Transverse colon (tissue), 4 donors: ENCODE measurements at regions not wholly inside any gene's neighbourhood (a gene's known extent, or its start where the extent isn't known, plus 50 kb on each side); places are given as distances from the start of the nearest gene placed in this dataset.

ENCODE experiments used
- DNase-seq: peaks from one replicate; pipeline ENCODE4 v3.0.0-alpha.2; 2019
- H3K27ac ChIP-seq, 4 donors: fragments of 200-600 bp; sonication (generic); 2 replicates each; pipeline ENCODE4 v1.5.1; 2016 to 2018; ENCODE audit warnings: inconsistent platforms in 4 of 4
- H3K27me3 ChIP-seq: fragments of 200-600 bp; sonication (generic); 2 replicates; pipeline ENCODE4 v1.5.1; 2017; ENCODE audit warnings: inconsistent platforms
- H3K36me3 ChIP-seq, 4 donors: fragments of 200-600 bp; sonication (generic); 2 replicates each; pipeline ENCODE4 v1.5.1; 2017 to 2019; ENCODE audit warnings: inconsistent platforms in 4 of 4
- H3K4me1 ChIP-seq, 4 donors: fragments of 200-600 bp; sonication (generic); 2 replicates each; pipeline ENCODE4 v1.5.1; 2017 to 2020; ENCODE audit warnings: inconsistent platforms in 4 of 4
- H3K4me3 ChIP-seq, 4 donors: fragments of 200-600 bp; sonication (generic); 1 replicate in 1 of 4; 2 replicates in 3 of 4; pipeline versions ENCODE4 v1.5.1 to v1.6.1; 2017 to 2019; ENCODE audit warnings: inconsistent platforms in 4 of 4
- H3K9me3 ChIP-seq, 2 donors: fragments of 200-600 bp; sonication (generic); 2 replicates each; pipeline ENCODE4 v1.5.1; 2017 to 2019; ENCODE audit warnings: inconsistent platforms in 2 of 2
- CTCF ChIP-seq, 5 experiments: fragments of 200-600 bp in 3 of 5; fragments of 450-650 bp in 2 of 5; sonication (generic) in 3 of 5; IDR thresholded peaks; 1 replicate in 2 of 5; 2 replicates in 3 of 5; pipeline ENCODE4 v1.5.1; 2016 to 2017; ENCODE audit warnings: antibody characterized with exemption in 5 of 5, inconsistent platforms in 3 of 5, mild to moderate bottlenecking in 2 of 5, moderate library complexity in 1 of 5
- EP300 ChIP-seq: sonication (generic); formaldehyde crosslinking; IDR thresholded peaks from one replicate; pipeline ENCODE4 v1.6.1; 2017; ENCODE audit warnings: antibody characterized with exemption, low read depth
- POLR2A ChIP-seq: fragments of 450-650 bp; IDR thresholded peaks from one replicate; pipeline ENCODE4 v1.6.1; 2016; ENCODE audit warnings: antibody characterized with exemption, mild to moderate bottlenecking, moderate library complexity
- POLR2AphosphoS5 ChIP-seq, 3 donors: sonication (generic); formaldehyde crosslinking; IDR thresholded peaks; one replicate each; pipeline ENCODE4 v1.6.1; 2016; ENCODE audit warnings: antibody characterized with exemption in 3 of 3
- WGBS, 2 donors: methylation state at CpG; one replicate each; pipeline ENCODE4 v1.1.5; 2018; ENCODE audit warnings: low coverage in 1 of 2; 5-methylcytosine and 5-hydroxymethylcytosine counted together
- in situ Hi-C, 4 donors: fragments of 200-750 bp; cut with MboI; loops; one replicate each; pipeline versions ENCODE4 v1.15.0 to v1.15.1; 2017; ENCODE audit warnings: low sequenced_read_pairs in 3 of 4, low pct_ligation_motif_present in 1 of 4, low pct_unique_long_range_greater_than_20kb in 1 of 4
- intact Hi-C: fragments of 100-400 bp; cut with DNase I; formaldehyde crosslinking; loops from one replicate; pipeline ENCODE4 v1.15.1; 2023; ENCODE audit warnings: low total_unique reads

- WGBS, 2 donors, result 70 to 72% methylated on average over 8 to 9 of the region's 9 CpGs
These were observed 1422.9 kb upstream of the TMEM132C start for GRCh38 chr12:126843915-126844669.

GRCh38 chr12:126847005-126847629 lies 1419.9 kb upstream of the TMEM132C start:
- Histone ChIP-seq H3K27me3 (no peaks in the 10 kb centered on the region), H3K27ac (no peak overlapping the region), H3K9me3 (no peaks in the 10 kb centered on the region), H3K4me1 (no peaks in the 10 kb centered on the region), H3K4me3 (no peak overlapping the region), H3K36me3 (no peaks in the 10 kb centered on the region)
- in situ Hi-C loops (no loop called here), intact Hi-C loops (no loop called here)
- whole genome bisulfite sequencing, 2 donors, result 51 to 55% methylated on average over 4 to 5 of the region's 5 CpGs
- DNase-seq, result no peak
- TF ChIP-seq EP300, result no peak
- no peak for TF ChIP-seq POLR2A
- TF ChIP-seq CTCF (IDR thresholded peaks at IDR 0.05), result no peak
- no peak for TF ChIP-seq POLR2AphosphoS5 (IDR thresholded peaks at IDR 0.05)

More at GRCh38 chr12:126843915-126844669, 1422.9 kb upstream of the TMEM132C start:
- no peak overlapping the region for H3K4me3 ChIP-seq
- in situ Hi-C loops (no loop called here), intact Hi-C loops (no loop called here)
- no peak overlapping the region for H3K27ac ChIP-seq
- H3K36me3 ChIP-seq, result no peaks in the 10 kb centered on the region
- H3K27me3 ChIP-seq, result no peaks in the 10 kb centered on the region
- no peaks in the 10 kb centered on the region for H3K9me3 ChIP-seq
- DNase-seq, result no peak
- TF ChIP-seq EP300 (no peak), POLR2AphosphoS5 (IDR thresholded peaks at IDR 0.05) (no peak), POLR2A (no peak), CTCF (IDR thresholded peaks at IDR 0.05) (no peak)
- no peaks in the 10 kb centered on the region for H3K4me1 ChIP-seq

- in situ Hi-C loops (no loop called here), intact Hi-C loops (no loop called here)
- H3K36me3 ChIP-seq, result no peaks in the 10 kb centered on the region
- H3K4me1 ChIP-seq, result no peaks in the 10 kb centered on the region
- DNase-seq, result no peak
- no peaks in the 10 kb centered on the region for H3K27me3 ChIP-seq
- TF ChIP-seq EP300 (no peak), CTCF (IDR thresholded peaks at IDR 0.05) (no peak), POLR2AphosphoS5 (IDR thresholded peaks at IDR 0.05) (no peak), POLR2A (no peak)
- H3K4me3 ChIP-seq, result no peak overlapping the region
- no peak overlapping the region for H3K27ac ChIP-seq
- H3K9me3 ChIP-seq, result no peaks in the 10 kb centered on the region
These were observed 1411.2 kb upstream of the TMEM132C start for GRCh38 chr12:126855768-126856167.

GRCh38 chr12:126856958-126857357 lies 1410.0 kb upstream of the TMEM132C start:
- Histone ChIP-seq H3K9me3 (no peaks in the 10 kb centered on the region), H3K36me3 (no peaks in the 10 kb centered on the region), H3K27me3 (no peaks in the 10 kb centered on the region), H3K4me3 (no peak overlapping the region), H3K27ac (no peak overlapping the region), H3K4me1 (no peaks in the 10 kb centered on the region)
- TF ChIP-seq EP300, result no peak
- no peak for TF ChIP-seq POLR2A
- TF ChIP-seq POLR2AphosphoS5 (IDR thresholded peaks at IDR 0.05), result no peak
- no peak for TF ChIP-seq CTCF (IDR thresholded peaks at IDR 0.05)
- 87 to 90% methylated on average over 2 of the region's 2 CpGs for WGBS, 2 donors
- no peak for DNase-seq
- in situ Hi-C loops (no loop called here), intact Hi-C loops (no loop called here)
